BE2C (cell line): ENCODE measurements at regions not wholly inside any gene's neighbourhood (a gene's known extent, or its start where the extent isn't known, plus 50 kb on each side); places are given as distances from the start of the nearest gene placed in this dataset.

ENCODE experiments used
- DNase-seq: peaks from one replicate; pipeline ENCODE4 v3.0.0-alpha.2; 2020
- H3K27me3 ChIP-seq: fragments of 250-450 bp; sonication (Bioruptor Pico); 2 replicates; pipeline ENCODE4 v1.5.1; 2020; ENCODE audit warnings: mild to moderate bottlenecking
- H3K36me3 ChIP-seq: fragments of 250-450 bp; sonication (Bioruptor Pico); 2 replicates; pipeline ENCODE4 v1.5.1; 2020; ENCODE audit warnings: mild to moderate bottlenecking
- H3K4me1 ChIP-seq: fragments of 250-450 bp; sonication (Bioruptor Pico); 2 replicates; pipeline ENCODE4 v1.5.1; 2020
- H3K4me3 ChIP-seq: 2 replicates; pipeline ENCODE4 v1.5.1; 2011; ENCODE audit warnings: low read depth, low read length
- H3K9me3 ChIP-seq: fragments of 250-450 bp; sonication (Bioruptor Pico); 2 replicates; pipeline ENCODE4 v1.5.1; 2020
- CTCF ChIP-seq: IDR thresholded peaks from 2 replicates; pipeline ENCODE4 v1.5.1; 2012; ENCODE audit warnings: mild to moderate bottlenecking, low read depth, low read length

- no peaks in the 10 kb centered on the region for H3K4me1 ChIP-seq
- no peak overlapping the region for H3K4me3 ChIP-seq
- DNase-seq, result no peak
- no peaks in the 10 kb centered on the region for H3K27me3 ChIP-seq
- no peaks in the 10 kb centered on the region for H3K9me3 ChIP-seq
- no peaks in the 10 kb centered on the region for H3K36me3 ChIP-seq
- TF ChIP-seq CTCF, result no peak
These were observed 914.9 kb downstream of the ZPLD1 start for GRCh38 chr3:103349760-103350159.

- DNase-seq, result no peak
- no peaks in the 10 kb centered on the region for H3K9me3 ChIP-seq
- TF ChIP-seq CTCF, result no peak
- H3K36me3 ChIP-seq, result no peaks in the 10 kb centered on the region
- H3K4me1 ChIP-seq, result no peaks in the 10 kb centered on the region
- H3K4me3 ChIP-seq, result no peak overlapping the region
- H3K27me3 ChIP-seq, result no peaks in the 10 kb centered on the region
These were observed 930.7 kb downstream of the ZPLD1 start for GRCh38 chr3:103365467-103365866.

GRCh38 chr3:103367481-103367880 is 932.7 kb downstream of the ZPLD1 start:
- Histone ChIP-seq H3K27me3 (no peaks in the 10 kb centered on the region), H3K4me1 (no peaks in the 10 kb centered on the region), H3K36me3 (no peaks in the 10 kb centered on the region), H3K4me3 (no peak overlapping the region), H3K9me3 (no peaks in the 10 kb centered on the region)
- TF ChIP-seq CTCF, result no peak
- DNase-seq, result no peak

GRCh38 chr3:103371411-103371810 is 936.6 kb downstream of the ZPLD1 start:
- H3K4me3 ChIP-seq, result no peak overlapping the region
- H3K36me3 ChIP-seq, result no peaks in the 10 kb centered on the region
- no peaks in the 10 kb centered on the region for H3K27me3 ChIP-seq
- TF ChIP-seq CTCF, result no peak
- H3K9me3 ChIP-seq, result no peaks in the 10 kb centered on the region
- DNase-seq, result no peak
- no peaks in the 10 kb centered on the region for H3K4me1 ChIP-seq

- no peak for TF ChIP-seq CTCF
- Histone ChIP-seq H3K4me1 (no peaks in the 10 kb centered on the region), H3K36me3 (no peaks in the 10 kb centered on the region), H3K9me3 (no peaks in the 10 kb centered on the region), H3K4me3 (no peak overlapping the region), H3K27me3 (no peaks in the 10 kb centered on the region)
- DNase-seq, result no peak
These were observed 937.2 kb downstream of the ZPLD1 start for GRCh38 chr3:103372031-103372430.

GRCh38 chr3:103380391-103380790 is 945.6 kb downstream of the ZPLD1 start:
- Histone ChIP-seq H3K36me3 (no peaks in the 10 kb centered on the region), H3K9me3 (no peaks in the 10 kb centered on the region), H3K27me3 (no peaks in the 10 kb centered on the region), H3K4me3 (no peak overlapping the region), H3K4me1 (no peaks in the 10 kb centered on the region)
- no peak for DNase-seq
- TF ChIP-seq CTCF, result no peak
